ENCODE measurements at regions not wholly inside any gene's neighbourhood (a gene's known extent, or its start where the extent isn't known, plus 50 kb on each side); places are given as distances from the start of the nearest gene placed in this dataset.

DNA sequence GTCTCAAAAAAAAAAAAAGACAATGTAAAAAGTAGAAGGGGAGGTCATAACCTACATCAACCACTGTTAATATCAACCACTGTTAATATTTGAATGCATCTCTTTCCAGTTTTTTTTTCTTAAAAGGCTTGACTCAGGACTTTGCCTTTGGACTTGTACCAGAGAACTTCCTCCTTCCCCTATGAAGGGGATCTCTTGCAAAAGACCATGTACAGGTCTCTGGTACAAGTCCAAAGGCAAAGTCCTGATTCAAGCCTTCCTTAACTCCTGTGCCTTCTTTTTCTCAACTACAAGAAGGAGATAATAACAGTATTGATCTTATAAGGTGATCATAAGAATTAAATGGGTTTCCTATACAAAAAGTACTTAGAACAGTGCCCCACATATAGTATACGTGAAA lies 563.5 kb downstream of the BUD13 start:
- no peak overlapping the region for H3K27ac ChIP-seq (ENCODE audit: low read depth)
- H3K9me3 Mint-ChIP-seq: no peaks in the 10 kb centered on the region
- no peaks in the 10 kb centered on the region for H3K4me1 ChIP-seq (ENCODE audit: insufficient read depth)
- no peaks in the 10 kb centered on the region for H3K79me2 ChIP-seq (replicated peaks; ENCODE audit: insufficient read depth)
- H4K20me1 ChIP-seq (replicated peaks; ENCODE audit: insufficient read depth): no peaks in the 10 kb centered on the region; the same call in 1 of the 2 replicates
- no peak overlapping the region for H3K4me3 ChIP-seq
- no peak for TF ChIP-seq CREB1 (CRISPR knock-in tag; IDR thresholded peaks at IDR 0.05; ENCODE audit: low read depth)
- no peak for TF ChIP-seq NANOG (IDR thresholded peaks at IDR 0.05; ENCODE audit: borderline replicate concordance)
- no peak for TF ChIP-seq CTCF (conservative IDR thresholded peaks at IDR 0.05; ENCODE audit: low read depth in 2 of 2)
- TF ChIP-seq EZH2phosphoT487 (IDR thresholded peaks at IDR 0.05; ENCODE audit: unreplicated experiment): no peak
- no peak for TF ChIP-seq ZNF331 (CRISPR knock-in tag; IDR thresholded peaks at IDR 0.05; ENCODE audit: low read depth)
- no peak for TF ChIP-seq JUNB (IDR thresholded peaks at IDR 0.05; ENCODE audit: unreplicated experiment)
- TF ChIP-seq POLR2AphosphoS5 (IDR thresholded peaks at IDR 0.05; ENCODE audit: low read depth): no peak
- TF ChIP-seq STAT1 (IDR thresholded peaks at IDR 0.05; ENCODE audit: unreplicated experiment): no peak
- TF ChIP-seq, protein P1, sequence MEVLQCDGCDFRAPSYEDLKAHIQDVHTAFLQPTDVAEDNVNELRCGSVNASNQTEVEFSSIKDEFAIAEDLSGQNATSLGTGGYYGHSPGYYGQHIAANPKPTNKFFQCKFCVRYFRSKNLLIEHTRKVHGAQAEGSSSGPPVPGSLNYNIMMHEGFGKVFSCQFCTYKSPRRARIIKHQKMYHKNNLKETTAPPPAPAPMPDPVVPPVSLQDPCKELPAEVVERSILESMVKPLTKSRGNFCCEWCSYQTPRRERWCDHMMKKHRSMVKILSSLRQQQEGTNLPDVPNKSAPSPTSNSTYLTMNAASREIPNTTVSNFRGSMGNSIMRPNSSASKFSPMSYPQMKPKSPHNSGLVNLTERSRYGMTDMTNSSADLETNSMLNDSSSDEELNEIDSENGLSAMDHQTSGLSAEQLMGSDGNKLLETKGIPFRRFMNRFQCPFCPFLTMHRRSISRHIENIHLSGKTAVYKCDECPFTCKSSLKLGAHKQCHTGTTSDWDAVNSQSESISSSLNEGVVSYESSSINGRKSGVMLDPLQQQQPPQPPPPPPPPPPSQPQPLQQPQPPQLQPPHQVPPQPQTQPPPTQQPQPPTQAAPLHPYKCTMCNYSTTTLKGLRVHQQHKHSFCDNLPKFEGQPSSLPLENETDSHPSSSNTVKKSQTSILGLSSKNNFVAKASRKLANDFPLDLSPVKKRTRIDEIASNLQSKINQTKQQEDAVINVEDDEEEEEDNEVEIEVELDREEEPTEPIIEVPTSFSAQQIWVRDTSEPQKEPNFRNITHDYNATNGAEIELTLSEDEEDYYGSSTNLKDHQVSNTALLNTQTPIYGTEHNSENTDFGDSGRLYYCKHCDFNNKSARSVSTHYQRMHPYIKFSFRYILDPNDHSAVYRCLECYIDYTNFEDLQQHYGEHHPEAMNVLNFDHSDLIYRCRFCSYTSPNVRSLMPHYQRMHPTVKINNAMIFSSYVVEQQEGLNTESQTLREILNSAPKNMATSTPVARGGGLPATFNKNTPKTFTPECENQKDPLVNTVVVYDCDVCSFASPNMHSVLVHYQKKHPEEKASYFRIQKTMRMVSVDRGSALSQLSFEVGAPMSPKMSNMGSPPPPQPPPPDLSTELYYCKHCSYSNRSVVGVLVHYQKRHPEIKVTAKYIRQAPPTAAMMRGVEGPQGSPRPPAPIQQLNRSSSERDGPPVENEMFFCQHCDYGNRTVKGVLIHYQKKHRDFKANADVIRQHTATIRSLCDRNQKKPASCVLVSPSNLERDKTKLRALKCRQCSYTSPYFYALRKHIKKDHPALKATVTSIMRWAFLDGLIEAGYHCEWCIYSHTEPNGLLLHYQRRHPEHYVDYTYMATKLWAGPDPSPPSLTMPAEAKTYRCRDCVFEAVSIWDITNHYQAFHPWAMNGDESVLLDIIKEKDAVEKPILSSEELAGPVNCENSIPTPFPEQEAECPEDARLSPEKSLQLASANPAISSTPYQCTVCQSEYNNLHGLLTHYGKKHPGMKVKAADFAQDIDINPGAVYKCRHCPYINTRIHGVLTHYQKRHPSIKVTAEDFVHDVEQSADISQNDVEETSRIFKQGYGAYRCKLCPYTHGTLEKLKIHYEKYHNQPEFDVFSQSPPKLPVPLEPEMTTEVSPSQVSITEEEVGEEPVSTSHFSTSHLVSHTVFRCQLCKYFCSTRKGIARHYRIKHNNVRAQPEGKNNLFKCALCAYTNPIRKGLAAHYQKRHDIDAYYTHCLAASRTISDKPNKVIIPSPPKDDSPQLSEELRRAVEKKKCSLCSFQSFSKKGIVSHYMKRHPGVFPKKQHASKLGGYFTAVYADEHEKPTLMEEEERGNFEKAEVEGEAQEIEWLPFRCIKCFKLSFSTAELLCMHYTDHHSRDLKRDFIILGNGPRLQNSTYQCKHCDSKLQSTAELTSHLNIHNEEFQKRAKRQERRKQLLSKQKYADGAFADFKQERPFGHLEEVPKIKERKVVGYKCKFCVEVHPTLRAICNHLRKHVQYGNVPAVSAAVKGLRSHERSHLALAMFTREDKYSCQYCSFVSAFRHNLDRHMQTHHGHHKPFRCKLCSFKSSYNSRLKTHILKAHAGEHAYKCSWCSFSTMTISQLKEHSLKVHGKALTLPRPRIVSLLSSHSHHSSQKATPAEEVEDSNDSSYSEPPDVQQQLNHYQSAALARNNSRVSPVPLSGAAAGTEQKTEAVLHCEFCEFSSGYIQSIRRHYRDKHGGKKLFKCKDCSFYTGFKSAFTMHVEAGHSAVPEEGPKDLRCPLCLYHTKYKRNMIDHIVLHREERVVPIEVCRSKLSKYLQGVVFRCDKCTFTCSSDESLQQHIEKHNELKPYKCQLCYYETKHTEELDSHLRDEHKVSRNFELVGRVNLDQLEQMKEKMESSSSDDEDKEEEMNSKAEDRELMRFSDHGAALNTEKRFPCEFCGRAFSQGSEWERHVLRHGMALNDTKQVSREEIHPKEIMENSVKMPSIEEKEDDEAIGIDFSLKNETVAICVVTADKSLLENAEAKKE (CRISPR knock-in tag; IDR thresholded peaks at IDR 0.05): no peak
- no peak for TF ChIP-seq ETS1 (IDR thresholded peaks at IDR 0.05)
- TF ChIP-seq ZNF114 (CRISPR knock-in tag; IDR thresholded peaks at IDR 0.05): no peak
- TF ChIP-seq, protein P2, sequence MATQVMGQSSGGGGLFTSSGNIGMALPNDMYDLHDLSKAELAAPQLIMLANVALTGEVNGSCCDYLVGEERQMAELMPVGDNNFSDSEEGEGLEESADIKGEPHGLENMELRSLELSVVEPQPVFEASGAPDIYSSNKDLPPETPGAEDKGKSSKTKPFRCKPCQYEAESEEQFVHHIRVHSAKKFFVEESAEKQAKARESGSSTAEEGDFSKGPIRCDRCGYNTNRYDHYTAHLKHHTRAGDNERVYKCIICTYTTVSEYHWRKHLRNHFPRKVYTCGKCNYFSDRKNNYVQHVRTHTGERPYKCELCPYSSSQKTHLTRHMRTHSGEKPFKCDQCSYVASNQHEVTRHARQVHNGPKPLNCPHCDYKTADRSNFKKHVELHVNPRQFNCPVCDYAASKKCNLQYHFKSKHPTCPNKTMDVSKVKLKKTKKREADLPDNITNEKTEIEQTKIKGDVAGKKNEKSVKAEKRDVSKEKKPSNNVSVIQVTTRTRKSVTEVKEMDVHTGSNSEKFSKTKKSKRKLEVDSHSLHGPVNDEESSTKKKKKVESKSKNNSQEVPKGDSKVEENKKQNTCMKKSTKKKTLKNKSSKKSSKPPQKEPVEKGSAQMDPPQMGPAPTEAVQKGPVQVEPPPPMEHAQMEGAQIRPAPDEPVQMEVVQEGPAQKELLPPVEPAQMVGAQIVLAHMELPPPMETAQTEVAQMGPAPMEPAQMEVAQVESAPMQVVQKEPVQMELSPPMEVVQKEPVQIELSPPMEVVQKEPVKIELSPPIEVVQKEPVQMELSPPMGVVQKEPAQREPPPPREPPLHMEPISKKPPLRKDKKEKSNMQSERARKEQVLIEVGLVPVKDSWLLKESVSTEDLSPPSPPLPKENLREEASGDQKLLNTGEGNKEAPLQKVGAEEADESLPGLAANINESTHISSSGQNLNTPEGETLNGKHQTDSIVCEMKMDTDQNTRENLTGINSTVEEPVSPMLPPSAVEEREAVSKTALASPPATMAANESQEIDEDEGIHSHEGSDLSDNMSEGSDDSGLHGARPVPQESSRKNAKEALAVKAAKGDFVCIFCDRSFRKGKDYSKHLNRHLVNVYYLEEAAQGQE (IDR thresholded peaks at IDR 0.05; ENCODE audit: unreplicated experiment): no peak
- TF ChIP-seq EZH2 (IDR thresholded peaks at IDR 0.05; ENCODE audit: low read depth, unreplicated experiment): no peak
- no peaks in the 10 kb centered on the region for H3K36me3 Mint-ChIP-seq (ENCODE audit: low read depth)
- H3K27me3 Mint-ChIP-seq (ENCODE audit: insufficient read depth, low read depth, poor library complexity): peaks cover 2% of the 10 kb centered on the region
- no peak overlapping the region for H2AFZ ChIP-seq
- H3K9me2 ChIP-seq (ENCODE audit: insufficient read depth): no peaks in the 10 kb centered on the region
- H3K4me2 ChIP-seq: no peak overlapping the region
- ATAC-seq (no peak), DNase-seq (ENCODE audit: low spot score) (no peak)
- H3K36me3 ChIP-seq (ENCODE audit: insufficient read depth): no peaks in the 10 kb centered on the region
- no peaks in the 10 kb centered on the region for H3K27me3 ChIP-seq (ENCODE audit: insufficient read depth)
- H3K4me1 Mint-ChIP-seq: peaks cover 6% of the 10 kb centered on the region; the same call in 2 of the 3 replicates
- H3F3A ChIP-seq (replicated peaks; ENCODE audit: low read depth): no peaks in the 10 kb centered on the region
- no peak overlapping the region for H3K27ac Mint-ChIP-seq
- no peak overlapping the region for H3K4me3 Mint-ChIP-seq
